ENCODE measurements at regions not wholly inside any gene's neighbourhood (a gene's known extent, or its start where the extent isn't known, plus 50 kb on each side); places are given as distances from the start of the nearest gene placed in this dataset.

DNA sequence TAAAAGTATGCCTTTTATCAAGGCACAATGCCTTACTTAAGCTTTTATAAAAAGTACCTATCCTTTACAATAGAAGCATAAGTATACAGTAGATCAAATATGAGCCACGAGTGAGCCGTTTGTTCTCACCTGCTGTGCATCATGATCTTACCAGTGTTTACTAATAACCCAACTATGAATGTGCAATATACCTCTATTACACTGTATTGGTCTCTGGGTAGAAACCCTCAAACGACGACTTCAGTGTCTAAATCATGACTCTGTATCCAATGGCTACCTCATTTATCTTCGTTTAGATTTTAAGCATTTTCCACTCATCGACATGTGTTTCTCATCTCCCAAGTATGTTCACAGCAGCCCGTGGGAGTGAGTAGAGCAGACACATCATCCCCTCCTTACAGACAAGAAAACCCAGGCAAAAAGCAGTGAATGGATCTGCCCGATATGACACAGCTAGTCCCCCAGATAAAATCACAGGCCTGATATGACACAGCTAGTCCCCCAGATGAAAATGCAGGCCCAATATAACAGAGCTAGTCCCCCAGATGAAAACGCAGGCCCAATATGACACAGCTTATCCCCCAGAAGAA, 279.8 kb downstream of the TNS1 start:
- no peak for DNase-seq (ENCODE audit: low spot score)

DNA sequence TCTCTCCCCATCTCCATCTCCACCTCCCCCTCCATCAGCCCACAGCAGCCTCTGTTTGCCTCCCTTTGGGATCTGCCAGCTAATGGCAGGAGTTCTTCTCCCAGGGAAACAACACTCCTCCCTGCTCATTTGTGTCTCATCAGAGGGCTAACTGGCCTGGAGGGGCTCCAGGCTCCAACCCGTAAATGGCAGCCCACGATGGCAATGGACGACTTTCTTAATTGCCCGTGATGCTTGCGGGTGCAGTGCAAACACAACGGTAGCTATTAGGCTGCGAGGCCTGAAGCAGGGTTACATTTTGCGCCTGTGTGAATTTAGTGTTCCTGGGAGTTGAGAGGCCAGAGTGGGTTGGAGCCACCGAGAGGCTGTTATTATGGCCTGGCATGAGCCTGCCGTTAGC, 285.1 kb downstream of the TNS1 start:
- DNase-seq (ENCODE audit: low spot score), result no peak

DNA sequence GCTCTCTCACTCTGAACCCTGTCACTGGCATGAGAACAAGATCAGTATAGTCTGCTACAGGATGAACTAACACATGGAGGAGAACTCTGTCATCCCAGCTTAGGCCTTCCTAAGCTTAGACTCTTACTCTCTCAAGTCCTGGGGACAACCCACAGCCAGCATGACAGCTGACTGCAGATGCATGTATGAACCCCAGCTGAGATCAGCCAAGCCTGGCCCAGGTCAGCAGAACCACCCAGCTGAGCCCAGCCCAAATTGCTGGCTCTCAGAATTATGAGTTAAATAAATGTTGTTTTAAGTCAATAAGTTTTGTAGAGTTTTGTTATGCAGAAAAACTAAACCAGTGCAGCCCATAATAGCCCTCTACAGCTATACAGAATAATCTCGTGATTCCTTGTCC, 287.3 kb downstream of the TNS1 start:
- no peak for DNase-seq (ENCODE audit: low spot score)

DNA sequence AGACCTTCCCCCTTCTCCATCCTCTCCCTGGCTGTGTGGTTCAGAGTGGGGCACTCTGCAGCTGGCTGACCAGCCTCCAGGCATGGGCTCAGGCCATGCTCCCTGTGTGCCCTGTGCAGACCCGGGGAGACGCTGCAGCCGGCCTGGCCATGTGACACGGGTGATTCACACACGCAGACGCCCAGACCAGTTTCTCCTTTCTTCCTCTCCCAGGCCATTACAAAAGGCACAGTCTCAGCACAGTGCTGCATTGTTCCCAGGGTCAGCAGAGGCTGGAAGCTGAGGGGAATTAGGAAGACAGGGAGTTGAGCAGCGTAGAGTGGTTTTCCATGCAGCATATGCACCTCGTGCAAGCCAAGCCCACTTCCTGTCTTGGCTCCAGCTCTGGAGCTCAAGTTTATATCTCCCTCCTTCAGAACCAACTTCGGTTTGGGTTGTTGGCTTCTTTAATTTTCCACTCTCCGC, 288.5 kb downstream of the TNS1 start:
- peak; percentile 12 for DNase-seq (ENCODE audit: low spot score)

DNA sequence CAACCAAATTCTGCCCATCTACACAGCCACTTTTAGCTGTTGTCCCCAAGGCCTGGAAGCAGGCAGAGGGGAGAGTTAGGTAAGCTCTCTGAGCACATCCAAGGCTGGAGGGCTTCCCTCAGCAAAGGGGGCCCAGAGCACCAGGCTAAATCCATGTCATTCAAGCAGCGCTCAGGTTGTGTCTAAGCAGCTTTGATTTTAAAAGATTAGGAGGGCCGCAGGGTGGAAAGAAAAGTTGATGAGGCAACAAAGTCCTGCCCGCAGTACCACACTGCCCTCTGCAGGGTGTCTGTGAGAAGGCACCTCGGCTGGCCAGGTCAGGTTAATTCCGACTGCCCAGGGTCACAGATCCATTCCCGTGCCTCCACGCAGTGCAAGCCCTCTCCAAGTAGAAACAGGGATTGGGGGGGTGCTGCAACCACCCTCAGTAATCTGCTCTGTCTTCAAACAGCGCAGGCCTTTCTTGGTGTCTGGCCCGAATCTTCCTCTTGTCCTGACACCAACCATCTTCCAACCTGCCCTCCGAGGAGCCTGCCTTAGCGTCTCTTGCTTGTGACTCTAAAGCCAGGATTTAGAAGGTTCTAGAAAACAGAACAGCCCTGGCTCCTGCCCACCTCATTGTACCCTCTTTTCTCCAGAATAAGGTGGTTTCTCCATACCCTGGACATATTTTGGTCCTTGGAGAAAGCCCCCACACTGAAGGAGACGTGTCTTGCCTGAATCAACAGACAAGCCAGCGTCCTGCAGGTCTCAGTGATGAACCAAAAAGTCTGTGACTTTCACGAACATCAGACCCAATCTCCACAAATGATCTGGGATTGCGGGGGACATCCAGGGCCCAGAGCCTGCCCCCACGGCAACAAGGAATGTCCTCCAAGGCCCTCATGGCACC, 289.2 kb downstream of the TNS1 start:
- peak; percentile 81 for DNase-seq (ENCODE audit: low spot score)

DNA sequence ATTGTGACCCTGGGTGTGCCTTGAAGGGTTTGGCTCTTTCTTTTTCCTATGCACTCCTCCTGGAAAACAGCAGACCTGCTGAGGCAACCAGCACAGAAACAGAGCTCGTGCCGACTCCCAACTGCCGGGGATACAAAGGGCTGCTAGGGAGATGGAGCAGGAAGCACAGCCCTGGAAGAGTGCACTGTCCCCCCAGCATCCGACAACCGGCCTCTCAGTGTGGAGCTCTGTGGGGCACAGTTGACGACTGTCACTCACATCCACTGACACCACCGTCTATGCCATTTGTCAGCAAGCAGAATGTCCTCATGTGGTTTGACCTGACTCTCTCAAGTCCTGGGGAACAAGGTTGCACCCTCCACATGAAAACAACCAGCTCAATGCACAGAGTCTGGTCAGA, 290.4 kb downstream of the TNS1 start:
- no peak for DNase-seq (ENCODE audit: low spot score)

DNA sequence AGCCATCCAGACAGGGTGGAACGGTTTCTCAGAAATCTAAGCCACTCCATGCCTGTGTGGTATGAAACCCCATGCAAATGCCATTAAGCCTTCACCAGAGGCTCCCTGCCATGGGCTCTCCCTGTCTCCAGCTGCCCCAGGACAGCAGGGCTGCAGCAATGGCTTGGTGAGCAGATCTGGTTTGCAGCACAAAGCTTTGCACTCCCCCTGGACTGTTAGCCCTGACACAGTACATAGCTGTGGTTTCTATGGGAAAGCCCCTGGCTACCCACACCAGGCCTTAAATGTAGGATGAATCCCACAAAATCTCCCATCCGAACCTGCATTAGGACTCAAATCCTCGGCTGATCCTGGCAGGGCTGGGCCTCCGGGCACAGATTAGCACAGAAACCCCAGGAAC, 291.6 kb downstream of the TNS1 start:
- no peak for DNase-seq (ENCODE audit: low spot score)

DNA sequence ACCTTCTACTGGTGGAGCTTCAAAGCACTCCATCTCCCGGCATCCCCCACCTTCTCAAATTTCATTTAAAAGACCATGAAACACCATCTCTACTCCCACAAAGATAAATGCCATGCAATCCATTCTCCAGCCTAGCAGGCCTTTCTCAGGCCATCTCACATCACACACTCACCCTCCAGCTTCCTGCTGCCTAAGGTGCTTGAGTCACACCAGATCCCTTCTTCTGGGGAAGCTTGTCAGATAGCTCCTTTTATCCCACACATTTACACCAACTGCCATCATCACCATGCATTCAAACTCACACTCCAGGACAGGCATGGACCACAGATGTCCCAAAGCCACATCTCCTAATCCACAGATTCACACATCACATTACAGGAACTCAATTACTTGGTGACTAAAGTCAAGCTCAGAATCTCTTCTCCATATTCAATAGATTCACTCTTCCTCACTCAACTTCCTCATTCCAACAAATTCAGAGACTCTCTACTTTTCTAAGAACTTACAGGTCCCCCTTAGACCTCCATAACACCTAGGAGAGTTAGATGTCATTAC, 292.5 kb downstream of the TNS1 start:
- no peak for DNase-seq (ENCODE audit: low spot score)

DNA sequence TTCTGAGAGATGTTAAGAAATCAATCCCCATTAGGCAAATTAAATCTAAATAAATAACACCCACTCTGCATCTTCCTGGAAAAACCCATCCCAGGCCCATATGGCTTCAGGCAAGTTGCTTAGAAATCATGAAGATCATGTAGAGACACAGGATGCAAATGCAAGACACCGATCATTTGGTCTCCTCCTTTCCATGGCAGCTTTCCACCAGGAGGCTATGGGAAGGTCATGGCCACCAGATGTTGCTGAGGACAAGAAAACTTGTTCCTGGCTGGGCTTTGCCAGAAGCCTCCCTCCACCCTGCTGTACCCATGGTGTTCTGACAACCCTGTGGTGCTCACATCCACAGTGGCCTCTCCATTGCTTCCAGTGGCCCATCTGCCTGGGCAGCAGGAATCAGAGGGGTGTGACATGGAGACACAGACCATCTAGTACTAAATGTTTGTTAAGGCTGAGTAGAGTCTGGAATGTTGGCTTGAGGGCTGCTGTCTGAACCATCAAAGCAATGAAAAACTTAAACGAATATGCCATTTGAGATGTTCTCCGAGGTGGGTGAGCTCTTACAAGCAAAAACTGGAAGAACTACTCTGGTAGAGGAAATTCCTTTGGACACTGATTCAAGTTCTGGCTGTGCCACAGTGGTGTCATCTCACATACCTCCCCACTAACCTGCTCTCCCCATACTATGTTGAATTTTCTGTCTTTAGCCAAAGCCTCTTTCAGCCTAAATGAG, 293.2 kb downstream of the TNS1 start:
- DNase-seq (ENCODE audit: low spot score), result no peak

DNA sequence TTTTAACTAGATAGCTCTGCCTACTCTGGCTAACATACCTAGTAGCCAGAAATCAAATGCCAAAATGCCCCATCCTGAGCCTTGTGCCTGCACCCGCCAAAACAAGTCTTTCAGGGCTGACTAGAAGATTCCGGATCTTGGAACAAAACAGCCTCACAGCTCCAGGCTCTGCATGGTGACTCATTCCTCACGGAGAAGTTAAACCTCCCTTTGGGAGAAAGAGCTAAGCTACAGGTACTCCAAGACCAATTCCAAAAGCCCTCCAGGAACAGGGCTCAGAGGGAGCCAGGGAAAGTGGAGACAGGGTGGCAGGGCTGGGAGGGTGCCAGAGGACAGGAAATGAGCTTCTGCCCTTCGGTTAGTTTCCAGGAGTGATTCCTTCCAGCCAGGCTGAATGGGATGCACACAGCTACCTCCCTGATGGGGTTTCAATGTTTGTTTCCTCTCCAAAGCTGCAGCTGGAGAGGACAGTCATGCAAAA, 295.6 kb downstream of the TNS1 start:
- DNase-seq (ENCODE audit: low spot score), result no peak

DNA sequence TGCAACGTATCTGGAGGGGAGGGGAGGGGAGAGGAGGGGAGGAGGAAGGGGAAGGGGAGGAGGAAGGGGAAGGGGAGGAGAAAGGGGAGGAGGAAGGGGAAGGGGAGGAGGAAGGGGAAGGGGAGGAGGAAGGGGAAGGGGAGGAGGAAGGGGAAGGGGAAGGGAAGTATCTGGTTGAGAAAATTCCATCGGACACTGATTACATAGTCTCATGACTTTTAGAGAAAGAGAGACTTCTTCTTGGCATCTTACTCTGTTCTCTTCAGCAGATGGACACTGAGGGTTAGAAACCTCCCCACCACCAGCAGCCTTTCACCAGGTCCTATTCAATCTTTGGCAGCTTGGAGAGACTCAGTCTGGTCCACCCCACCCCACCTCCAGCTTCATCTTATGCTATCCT, 296.3 kb downstream of the TNS1 start:
- DNase-seq (ENCODE audit: low spot score), result no peak

DNA sequence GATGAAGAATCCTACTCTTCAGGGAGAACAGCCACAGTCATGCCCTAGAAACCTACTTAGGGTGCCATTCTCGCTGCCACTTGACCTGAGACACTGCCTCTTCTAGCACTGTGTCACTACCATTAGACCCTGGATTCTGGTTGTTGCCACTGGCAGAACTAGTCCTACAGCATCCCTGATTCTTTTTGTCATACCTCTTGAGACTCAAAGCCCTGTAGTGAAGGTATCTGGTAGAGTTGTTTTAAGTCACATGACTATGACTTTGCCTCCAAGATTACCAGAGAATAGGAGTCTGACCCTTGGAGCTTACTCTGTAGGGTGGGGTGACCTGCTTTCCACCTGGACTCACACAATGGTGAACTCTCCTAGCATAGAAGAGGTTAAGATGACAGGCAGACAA, 296.7 kb downstream of the TNS1 start:
- no peak for DNase-seq (ENCODE audit: low spot score)

DNA sequence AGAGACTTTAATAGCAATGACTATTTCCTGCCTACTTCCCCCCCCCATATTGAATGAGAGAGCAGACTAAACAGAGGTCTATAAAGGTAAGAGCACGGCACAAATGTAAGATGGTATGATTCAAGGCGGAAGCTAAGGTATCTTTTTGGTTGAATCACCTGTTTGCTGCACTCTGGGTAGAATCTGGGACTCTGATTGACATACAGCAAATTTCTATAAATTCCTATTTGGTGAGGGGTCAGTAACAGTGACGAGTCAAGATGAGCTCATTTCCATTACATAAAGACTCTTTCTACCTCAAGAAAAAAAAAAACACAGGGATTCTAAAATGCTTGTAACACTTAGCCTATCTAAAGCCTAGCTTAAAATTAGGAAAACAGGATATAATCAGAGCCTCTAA, 297.3 kb downstream of the TNS1 start:
- no peak for DNase-seq (ENCODE audit: low spot score)

DNA sequence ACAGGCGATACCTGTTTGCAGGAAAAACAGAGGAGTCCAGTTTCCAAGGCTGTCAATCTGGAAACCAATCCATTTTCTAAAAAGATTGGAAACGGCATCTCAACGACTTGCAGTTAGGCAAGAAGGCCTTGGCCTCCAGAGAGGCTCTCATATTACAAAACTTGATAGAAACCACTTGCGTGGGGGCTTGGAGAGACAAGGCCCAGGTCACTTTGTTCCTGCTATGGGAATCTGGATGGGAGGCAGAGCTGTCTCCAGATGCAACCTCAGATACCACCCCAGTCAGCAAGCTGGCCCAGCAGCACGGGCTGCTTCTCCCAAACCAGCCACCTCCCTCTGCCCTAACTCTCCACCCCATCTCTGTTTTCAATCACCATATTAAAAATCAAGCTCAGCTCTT, 298.8 kb downstream of the TNS1 start:
- peak; percentile 17 for DNase-seq (ENCODE audit: low spot score)

DNA sequence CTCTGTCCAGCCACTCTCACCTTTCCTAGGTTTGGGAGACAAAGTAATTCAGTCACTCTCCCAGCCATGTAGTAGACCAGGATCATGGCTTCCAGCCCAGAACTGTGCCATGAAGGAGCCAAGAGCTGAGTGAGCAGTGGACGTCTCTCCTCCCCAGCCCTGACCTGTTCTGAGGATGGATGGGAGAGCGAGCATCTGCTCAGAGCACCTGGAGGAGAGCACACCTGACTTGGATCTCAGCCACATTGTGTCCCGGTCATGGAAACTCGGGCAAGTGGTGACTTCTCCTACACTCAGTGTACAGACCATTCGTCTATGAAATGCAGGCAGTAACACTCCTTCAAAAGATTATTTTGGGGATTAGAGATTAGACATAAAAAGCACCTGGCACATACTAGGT, 299.7 kb downstream of the TNS1 start:
- DNase-seq (ENCODE audit: low spot score), result no peak

DNA sequence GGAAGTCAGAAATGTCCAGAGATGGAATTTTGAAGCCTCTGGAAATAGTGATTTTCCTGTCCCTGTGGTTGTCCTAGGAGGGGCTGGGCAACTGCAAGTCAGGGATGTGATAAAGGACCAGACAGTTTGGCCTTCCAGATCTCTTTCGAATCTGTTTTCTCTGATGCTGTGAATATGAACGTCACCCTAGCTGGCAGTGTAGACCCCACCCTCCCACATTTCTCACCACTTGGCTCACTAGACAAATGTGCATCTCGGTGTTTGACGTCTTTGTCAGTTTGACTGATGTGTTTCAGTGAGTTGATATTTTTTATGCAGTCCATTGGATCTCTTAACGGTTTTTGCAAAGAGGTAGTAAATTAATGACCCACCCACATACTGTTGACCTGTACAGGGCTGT, 301.2 kb downstream of the TNS1 start:
- DNase-seq (ENCODE audit: low spot score), result no peak

DNA sequence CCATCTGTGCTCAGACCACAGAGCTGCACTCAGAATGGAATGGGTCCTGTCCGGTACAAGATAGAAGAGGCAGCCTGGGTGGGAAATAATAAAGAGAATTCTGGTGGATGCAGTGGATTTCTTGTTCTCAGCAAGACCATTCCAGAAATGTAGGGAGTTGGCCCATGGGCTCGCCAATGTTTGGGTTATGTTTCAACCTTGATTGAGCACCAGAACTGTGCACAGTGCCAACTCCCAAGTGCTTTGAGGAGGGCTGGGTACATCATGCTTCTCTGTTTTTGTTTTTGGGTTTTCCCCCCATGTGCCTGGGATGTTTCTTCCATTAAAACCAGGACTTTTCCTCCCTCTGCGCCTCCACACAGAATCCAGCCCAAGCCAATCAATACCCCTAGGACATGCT, 304.1 kb downstream of the TNS1 start:
- no peak for DNase-seq (ENCODE audit: low spot score)

DNA sequence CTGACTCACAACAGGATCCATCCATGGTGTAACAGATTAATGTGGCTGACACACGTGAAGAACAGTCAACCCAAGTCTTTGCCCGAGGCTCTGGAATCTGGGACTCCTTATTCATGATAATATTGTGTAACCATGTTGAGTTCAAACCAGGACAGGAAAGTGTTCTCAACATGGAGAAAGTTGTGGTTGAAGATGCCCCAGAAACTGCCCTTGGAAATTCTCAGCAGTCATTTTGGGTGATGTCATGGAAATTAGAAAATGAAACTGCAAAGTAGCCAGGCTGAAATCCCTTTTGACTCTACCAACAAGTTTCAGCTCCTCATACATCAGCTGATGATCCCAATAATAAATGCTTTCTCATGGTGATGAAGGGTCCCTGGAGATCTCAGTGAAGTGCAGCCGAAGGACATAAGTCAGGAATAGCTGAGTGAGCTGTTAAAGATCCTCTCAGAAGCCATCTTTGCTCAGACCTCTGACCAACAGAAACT, 307.7 kb downstream of the TNS1 start:
- DNase-seq (ENCODE audit: low spot score), result no peak

DNA sequence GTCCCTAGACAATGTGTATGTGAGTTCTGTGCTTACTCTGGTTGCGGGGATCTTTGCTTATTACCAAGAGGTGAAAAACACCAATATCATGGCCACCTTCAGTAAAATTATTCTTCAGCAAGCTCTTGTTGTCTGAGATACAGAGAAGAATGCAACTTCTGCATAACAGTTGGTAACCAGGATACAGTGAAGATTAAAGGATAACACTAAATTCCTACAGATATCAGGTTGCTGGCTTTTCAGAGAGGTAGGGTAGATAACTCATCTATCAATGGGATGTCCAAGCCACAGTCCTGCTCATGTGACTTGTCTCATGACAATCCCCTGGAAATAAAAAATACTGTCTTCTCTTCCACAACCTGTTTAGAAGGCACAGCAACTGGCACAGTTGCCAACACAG, 308.5 kb downstream of the TNS1 start:
- DNase-seq (ENCODE audit: low spot score), result no peak

DNA sequence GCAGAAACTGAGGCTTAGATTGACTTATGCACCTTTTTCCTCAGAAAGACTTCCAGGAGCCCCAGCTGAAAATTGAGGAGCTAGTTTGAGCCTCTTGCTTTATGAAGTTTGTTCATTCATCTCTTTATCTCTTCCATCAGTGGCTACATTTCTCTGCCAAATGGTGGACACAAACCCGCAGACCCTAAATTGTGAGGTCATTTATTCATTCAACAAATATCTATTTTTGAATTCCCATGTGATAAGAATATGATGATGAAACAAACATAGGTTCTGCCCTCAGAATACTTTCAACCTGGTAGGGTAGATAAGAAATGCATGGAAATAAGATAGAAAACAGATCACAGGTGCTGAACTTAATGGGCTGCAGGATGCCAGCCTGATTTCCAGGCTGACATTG, 309.4 kb downstream of the TNS1 start:
- DNase-seq (ENCODE audit: low spot score), result no peak

DNA sequence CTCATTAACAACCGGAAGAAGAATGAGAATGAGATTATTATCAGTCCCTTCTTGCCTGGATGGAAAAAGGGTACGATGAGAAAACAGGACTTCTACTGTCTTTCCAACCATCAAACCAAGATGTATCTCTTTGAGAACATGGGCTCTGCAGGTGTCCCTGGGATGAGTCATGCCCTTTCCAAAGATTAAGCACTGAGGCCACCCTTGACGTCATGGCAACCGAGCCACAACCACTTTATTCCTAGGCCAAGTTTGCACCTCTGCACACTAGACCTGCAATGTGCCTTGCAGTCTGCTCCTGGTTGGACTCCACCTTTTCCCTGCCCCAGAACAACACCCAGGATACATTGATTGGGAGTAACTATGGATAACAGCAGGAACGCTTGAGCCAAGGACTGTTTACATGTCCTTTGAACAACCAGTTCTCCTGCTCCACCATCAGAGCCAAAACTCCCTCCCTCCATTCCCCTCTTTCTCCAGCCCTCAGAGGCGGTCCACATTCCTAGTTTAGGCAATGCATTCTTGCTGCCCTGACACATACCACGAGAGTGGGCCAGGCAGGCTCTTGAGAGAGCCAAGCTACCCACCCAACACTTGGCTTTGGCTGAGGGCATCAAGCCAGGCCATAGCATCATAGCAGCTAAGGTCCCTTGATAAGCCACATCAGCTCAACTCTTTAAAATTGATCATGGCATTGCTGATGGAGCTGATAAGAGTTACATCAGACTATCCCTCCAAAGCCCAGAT, 310.7 kb downstream of the TNS1 start:
- DNase-seq (ENCODE audit: low spot score), result no peak
